ENCODE measurements at regions not wholly inside any gene's neighbourhood (a gene's known extent, or its start where the extent isn't known, plus 50 kb on each side); places are given as distances from the start of the nearest gene placed in this dataset.

- DNase-seq = peak; percentile 1
These were observed 263.2 kb downstream of the COX7C start for GRCh38 chr5:86880785-86881492.

GRCh38 chr5:86881493-86882090 lies 263.9 kb downstream of the COX7C start:
- DNase-seq = no peak

- no peak for DNase-seq
These were observed 266.9 kb downstream of the COX7C start for GRCh38 chr5:86884608-86885007.

GRCh38 chr5:86885011-86885410 lies 267.3 kb downstream of the COX7C start:
- DNase-seq = no peak

GRCh38 chr5:86885489-86886230 lies 267.9 kb downstream of the COX7C start:
- no peak for DNase-seq

GRCh38 chr5:86890375-86890774 lies 272.6 kb downstream of the COX7C start:
- DNase-seq = no peak

GRCh38 chr5:86894056-86894455 lies 276.3 kb downstream of the COX7C start:
- DNase-seq = no peak

- DNase-seq = no peak
These were observed 279.2 kb downstream of the COX7C start for GRCh38 chr5:86896916-86897315.

GRCh38 chr5:86909418-86910295 lies 291.9 kb downstream of the COX7C start:
- DNase-seq = no peak

GRCh38 chr5:86917117-86917579 lies 299.4 kb downstream of the COX7C start:
- no peak for DNase-seq

- no peak for DNase-seq
These were observed 300.5 kb downstream of the COX7C start for GRCh38 chr5:86918246-86918645.

- DNase-seq = no peak
These were observed 308.3 kb downstream of the COX7C start for GRCh38 chr5:86926033-86926432.

- DNase-seq = no peak
These were observed 311.5 kb downstream of the COX7C start for GRCh38 chr5:86929123-86929766.

GRCh38 chr5:86951761-86952160 lies 315.9 kb upstream of the RASA1 start:
- DNase-seq = no peak

GRCh38 chr5:86964889-86965288 lies 302.8 kb upstream of the RASA1 start:
- DNase-seq = no peak

GRCh38 chr5:86968301-86968753 lies 299.4 kb upstream of the RASA1 start:
- no peak for DNase-seq

- no peak for DNase-seq
These were observed 297.3 kb upstream of the RASA1 start for GRCh38 chr5:86970361-86970760.

GRCh38 chr5:86971034-86971571 lies 296.6 kb upstream of the RASA1 start:
- no peak for DNase-seq

GRCh38 chr5:86974955-86975354 lies 292.7 kb upstream of the RASA1 start:
- no peak for DNase-seq

- no peak for DNase-seq
These were observed 290.5 kb upstream of the RASA1 start for GRCh38 chr5:86977190-86977589.

GRCh38 chr5:86977808-86978207 lies 289.9 kb upstream of the RASA1 start:
- no peak for DNase-seq

All from effector CD8-positive, alpha-beta T cell (primary cell).